GM12878 (cell line): ENCODE measurements at regions not wholly inside any gene's neighbourhood (a gene's known extent, or its start where the extent isn't known, plus 50 kb on each side); places are given as distances from the start of the nearest gene placed in this dataset.

Experiments used
- ASH2L ChIP-seq: fragments of 300-600, 200-600 bp; sonication (generic); IDR thresholded peaks from 2 replicates; pipeline ENCODE4 v1.6.1; 2017; ENCODE audit warnings: low read depth, mild to moderate bottlenecking, borderline replicate concordance
- ATF2 ChIP-seq: IDR thresholded peaks from 2 replicates; pipeline ENCODE4 v1.6.1; 2012; ENCODE audit warnings: low read length, inconsistent platforms
- ATF7 ChIP-seq: fragments of 450-650 bp; IDR thresholded peaks from 2 replicates; pipeline ENCODE4 v1.6.1; 2016; ENCODE audit warnings: low read depth, mild to moderate bottlenecking
- BHLHE40 ChIP-seq, 2 experiments: fragments of 450-650 bp in 1 of 2; IDR thresholded peaks; 2 replicates each; pipeline ENCODE4 v1.6.1; 2011 to 2017; ENCODE audit warnings: low read depth in 2 of 2, borderline replicate concordance in 1 of 2, improper control_type of control experiment in 1 of 2, low read length in 1 of 2, mild to moderate bottlenecking in 1 of 2
- BRCA1 ChIP-seq: IDR thresholded peaks from 2 replicates; pipeline ENCODE4 v1.6.1; 2011; ENCODE audit warnings: low read depth, low read length, improper control_type of control experiment
- CTCF ChIP-seq, 3 experiments: IDR thresholded peaks in 2 of 3; conservative IDR thresholded peaks in 1 of 3; 2 replicates each; pipeline ENCODE4 v1.5.1; 2011; ENCODE audit warnings: low read depth in 3 of 3, low read length in 3 of 3, mild to moderate bottlenecking in 3 of 3, control low read depth in 2 of 3, moderate library complexity in 2 of 3, inconsistent platforms in 1 of 3, mixed read lengths in 1 of 3; ENCODE audit not compliant: control insufficient read depth in 2 of 3, insufficient read depth in 1 of 3; ENCODE audit errors: extremely low read depth in 1 of 3
- GATAD2B ChIP-seq: fragments of 450-650 bp; conservative IDR thresholded peaks from 2 replicates; pipeline ENCODE4 v1.6.1; 2017; ENCODE audit warnings: low read depth, mild to moderate bottlenecking, moderate library complexity
- NFIC ChIP-seq: IDR thresholded peaks from 2 replicates; pipeline ENCODE4 v1.6.1; 2012; ENCODE audit warnings: low read depth, mild to moderate bottlenecking, inconsistent platforms, low read length, moderate library complexity
- POU2F2 ChIP-seq: IDR thresholded peaks from 3 replicates; pipeline ENCODE4 v1.6.1; 2011; ENCODE audit warnings: low read depth, mild to moderate bottlenecking, low read length, borderline replicate concordance
- SMC3 ChIP-seq: IDR thresholded peaks from 2 replicates; pipeline ENCODE4 v1.6.1; 2011; ENCODE audit warnings: low read length, improper control_type of control experiment, borderline replicate concordance
- ZNF217 ChIP-seq: fragments of 450-650 bp; IDR thresholded peaks from 2 replicates; pipeline ENCODE4 v1.6.1; 2017; ENCODE audit warnings: antibody characterized with exemption, mild to moderate bottlenecking
- TF ChIP-seq, protein P1 (sequence below): IDR thresholded peaks from 2 replicates; pipeline ENCODE4 v1.6.1; 2011; ENCODE audit warnings: borderline replicate concordance, low read depth, mild to moderate bottlenecking, moderate library complexity, mixed read lengths, low read length; ENCODE audit not compliant: insufficient read depth; ENCODE audit errors: extremely low read length

- TF ChIP-seq POU2F2 (no peak), NFIC (no peak), SMC3 (no peak), GATAD2B (no peak), BRCA1 (no peak), ATF7 (no peak), CTCF (IDR thresholded peaks at IDR 0.05 in 2 of 3, conservative IDR thresholded peaks at IDR 0.05 in 1 of 3; ENCODE audit: control insufficient read depth in 2 of 3, extremely low read depth in 1 of 3, insufficient read depth in 1 of 3, low read depth in 3 of 3, low read length in 3 of 3) (no peak), BHLHE40 (IDR thresholded peaks at IDR 0.05; ENCODE audit: borderline replicate concordance in 1 of 2, low read depth in 2 of 2, low read length in 1 of 2) (no peak), ASH2L (no peak), ZNF217 (no peak), ATF2 (no peak)
- TF ChIP-seq, protein P1, sequence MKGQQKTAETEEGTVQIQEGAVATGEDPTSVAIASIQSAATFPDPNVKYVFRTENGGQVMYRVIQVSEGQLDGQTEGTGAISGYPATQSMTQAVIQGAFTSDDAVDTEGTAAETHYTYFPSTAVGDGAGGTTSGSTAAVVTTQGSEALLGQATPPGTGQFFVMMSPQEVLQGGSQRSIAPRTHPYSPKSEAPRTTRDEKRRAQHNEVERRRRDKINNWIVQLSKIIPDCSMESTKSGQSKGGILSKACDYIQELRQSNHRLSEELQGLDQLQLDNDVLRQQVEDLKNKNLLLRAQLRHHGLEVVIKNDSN = no peak
Measured at GRCh38 chr2:180651596-180651995, 328.8 kb upstream of the UBE2E3 start (continued).
